HepG2 (cell line): ENCODE measurements at regions not wholly inside any gene's neighbourhood (a gene's known extent, or its start where the extent isn't known, plus 50 kb on each side); places are given as distances from the start of the nearest gene placed in this dataset.

Experiments used
- AGO2 ChIP-seq: fragments of 200-400 bp; formaldehyde crosslinking; optimal IDR thresholded peaks from 2 replicates; pipeline ENCODE3; 2017; ENCODE audit warnings: mild to moderate bottlenecking, low read depth, low read length, moderate library complexity
- AKAP8 ChIP-seq: sonication (generic); formaldehyde crosslinking; IDR thresholded peaks from 2 replicates; pipeline ENCODE4 v1.5.1; 2020; ENCODE audit warnings: mild to moderate bottlenecking, missing genetic modification reagents
- BRD4 ChIP-seq: sonication (generic); formaldehyde crosslinking; IDR thresholded peaks from 2 replicates; pipeline ENCODE4 v1.4.0; 2020; ENCODE audit warnings: missing genetic modification reagents
- CENPX ChIP-seq: sonication (generic); formaldehyde crosslinking; IDR thresholded peaks from 2 replicates; pipeline ENCODE4 v1.9.0; 2021; ENCODE audit warnings: mild to moderate bottlenecking, missing genetic modification reagents, moderate library complexity
- FUBP1 ChIP-seq: sonication (generic); formaldehyde crosslinking; IDR thresholded peaks from 2 replicates; pipeline ENCODE4 v1.5.1; 2020; ENCODE audit warnings: missing genetic modification reagents, mild to moderate bottlenecking, borderline replicate concordance
- MTF1 ChIP-seq: sonication (generic); formaldehyde crosslinking; IDR thresholded peaks from 2 replicates; pipeline ENCODE4 v1.5.0; 2020; ENCODE audit warnings: missing genetic modification reagents
- RCOR2 ChIP-seq: IDR thresholded peaks from 2 replicates; pipeline ENCODE4 v1.6.1; 2016; ENCODE audit warnings: missing biosample characterization, missing genetic modification reagents
- RFX5 ChIP-seq: IDR thresholded peaks from 2 replicates; pipeline ENCODE4 v1.6.1; 2011; ENCODE audit warnings: low read depth, low read length, improper control_type of control experiment
- RNF219 ChIP-seq: sonication (generic); formaldehyde crosslinking; IDR thresholded peaks from 2 replicates; pipeline ENCODE4 v1.5.0; 2020; ENCODE audit warnings: mild to moderate bottlenecking, missing genetic modification reagents
- THRA ChIP-seq: sonication (generic); formaldehyde crosslinking; IDR thresholded peaks from 2 replicates; pipeline ENCODE4 v1.4.0; 2020; ENCODE audit warnings: missing genetic modification reagents, borderline replicate concordance
- ZFP36 ChIP-seq: fragments of 150-350 bp; IDR thresholded peaks from 2 replicates; pipeline ENCODE4 v1.6.1; 2018; ENCODE audit warnings: borderline replicate concordance, low read length, low read depth; ENCODE audit not compliant: partially characterized antibody
- ZNF549 ChIP-seq: sonication (generic); formaldehyde crosslinking; IDR thresholded peaks from 2 replicates; pipeline ENCODE4 v1.5.0; 2020; ENCODE audit warnings: missing genetic modification reagents
- ZNF576 ChIP-seq: sonication (generic); formaldehyde crosslinking; IDR thresholded peaks from 2 replicates; pipeline ENCODE4 v1.4.0; 2020; ENCODE audit warnings: mild to moderate bottlenecking, missing genetic modification reagents
- ZNF652 ChIP-seq: IDR thresholded peaks from 2 replicates; pipeline ENCODE4 v1.6.1; 2016; ENCODE audit warnings: low read depth, borderline replicate concordance
- ZNF724P ChIP-seq: sonication (generic); formaldehyde crosslinking; IDR thresholded peaks from 2 replicates; pipeline ENCODE4 v1.8.0; 2022; ENCODE audit warnings: missing genetic modification reagents, borderline replicate concordance
- ZNF776 ChIP-seq: sonication (generic); formaldehyde crosslinking; IDR thresholded peaks from 2 replicates; pipeline ENCODE4 v1.4.0; 2020; ENCODE audit warnings: mild to moderate bottlenecking, missing genetic modification reagents

GRCh38 chr17:83174362-83175118, 95.1 kb downstream of the METRNL start (continued):
- TF ChIP-seq FUBP1 (no peak), MTF1 (CRISPR knock-in tag) (no peak), ZFP36 (no peak), ZNF724P (CRISPR knock-in tag) (peak; percentile 97), THRA (CRISPR knock-in tag) (peak; percentile 75), RFX5 (no peak), AKAP8 (CRISPR knock-in tag) (peak; percentile 76; the same call in 1 of the 2 replicates), RNF219 (CRISPR knock-in tag) (no peak), ZNF652 (CRISPR knock-in tag) (peak; percentile 42; the same call in 1 of the 2 replicates), AGO2 (no peak), ZNF549 (CRISPR knock-in tag) (no peak), ZNF576 (CRISPR knock-in tag) (no peak), CENPX (no peak), ZNF776 (CRISPR knock-in tag) (no peak), RCOR2 (CRISPR knock-in tag) (peak; percentile 71; the same call in 1 of the 2 replicates), BRD4 (CRISPR knock-in tag) (no peak)
